GM18907 (cell line): ENCODE measurements at regions not wholly inside any gene's neighbourhood (a gene's known extent, or its start where the extent isn't known, plus 50 kb on each side); places are given as distances from the start of the nearest gene placed in this dataset.
"Not testable (repeated sequence)": the region's sequence is repeated elsewhere in the genome, so short reads cannot be mapped to it uniquely, and the experiment has no call there.

ENCODE experiments used
- ATAC-seq: cut with Tn5 transposase; IDR thresholded peaks from one replicate; pipeline ENCODE4 v1.9.1; 2021; ENCODE audit warnings: mild to moderate bottlenecking, moderate library complexity; ENCODE audit not compliant: unreplicated experiment

GRCh38 chr22:26957897-26958296 lies 300.5 kb downstream of the MIAT start:
- no peak for ATAC-seq

- no peak for ATAC-seq
Measured at GRCh38 chr22:26958378-26958777, 301.0 kb downstream of the MIAT start.

GRCh38 chr22:26964642-26965041 lies 307.3 kb downstream of the MIAT start:
- no peak for ATAC-seq

GRCh38 chr22:26967282-26967681 lies 309.9 kb downstream of the MIAT start:
- no peak for ATAC-seq

GRCh38 chr22:26968859-26969523 lies 311.6 kb downstream of the MIAT start:
- no peak for ATAC-seq

- ATAC-seq: no peak
Measured at GRCh38 chr22:26970809-26971394, 313.5 kb downstream of the MIAT start.

- ATAC-seq: no peak
Measured at GRCh38 chr22:26972286-26972685, 314.9 kb downstream of the MIAT start.

GRCh38 chr22:26972915-26973314 lies 315.5 kb downstream of the MIAT start:
- ATAC-seq: not testable (repeated sequence)

- no peak for ATAC-seq
Measured at GRCh38 chr22:26974034-26974433, 316.6 kb downstream of the MIAT start.

GRCh38 chr22:26974914-26975803 lies 317.8 kb downstream of the MIAT start:
- no peak for ATAC-seq

- no peak for ATAC-seq
Measured at GRCh38 chr22:26975865-26976264, 318.5 kb downstream of the MIAT start.

- no peak for ATAC-seq
Measured at GRCh38 chr22:26977741-26978376, 320.5 kb downstream of the MIAT start.

GRCh38 chr22:26979294-26979693 lies 321.9 kb downstream of the MIAT start:
- no peak for ATAC-seq

GRCh38 chr22:26981111-26981510 lies 323.7 kb downstream of the MIAT start:
- no peak for ATAC-seq

GRCh38 chr22:26981541-26981940 lies 324.2 kb downstream of the MIAT start:
- ATAC-seq: no peak

GRCh38 chr22:26983311-26983710 lies 325.9 kb downstream of the MIAT start:
- no peak for ATAC-seq

- ATAC-seq: no peak
Measured at GRCh38 chr22:26985206-26985605, 327.8 kb downstream of the MIAT start.

- no peak for ATAC-seq
Measured at GRCh38 chr22:26985931-26986782, 328.8 kb downstream of the MIAT start.

- no peak for ATAC-seq
Measured at GRCh38 chr22:26986884-26987283, 329.5 kb downstream of the MIAT start.

GRCh38 chr22:26990503-26991189 lies 333.3 kb downstream of the MIAT start:
- no peak for ATAC-seq
